M059J (cell line): ENCODE measurements at regions not wholly inside any gene's neighbourhood (a gene's known extent, or its start where the extent isn't known, plus 50 kb on each side); places are given as distances from the start of the nearest gene placed in this dataset.

Source experiments
- DNase-seq: peaks from one replicate; pipeline ENCODE4 v3.0.0-alpha.2; 2012; ENCODE audit warnings: low read depth

DNA sequence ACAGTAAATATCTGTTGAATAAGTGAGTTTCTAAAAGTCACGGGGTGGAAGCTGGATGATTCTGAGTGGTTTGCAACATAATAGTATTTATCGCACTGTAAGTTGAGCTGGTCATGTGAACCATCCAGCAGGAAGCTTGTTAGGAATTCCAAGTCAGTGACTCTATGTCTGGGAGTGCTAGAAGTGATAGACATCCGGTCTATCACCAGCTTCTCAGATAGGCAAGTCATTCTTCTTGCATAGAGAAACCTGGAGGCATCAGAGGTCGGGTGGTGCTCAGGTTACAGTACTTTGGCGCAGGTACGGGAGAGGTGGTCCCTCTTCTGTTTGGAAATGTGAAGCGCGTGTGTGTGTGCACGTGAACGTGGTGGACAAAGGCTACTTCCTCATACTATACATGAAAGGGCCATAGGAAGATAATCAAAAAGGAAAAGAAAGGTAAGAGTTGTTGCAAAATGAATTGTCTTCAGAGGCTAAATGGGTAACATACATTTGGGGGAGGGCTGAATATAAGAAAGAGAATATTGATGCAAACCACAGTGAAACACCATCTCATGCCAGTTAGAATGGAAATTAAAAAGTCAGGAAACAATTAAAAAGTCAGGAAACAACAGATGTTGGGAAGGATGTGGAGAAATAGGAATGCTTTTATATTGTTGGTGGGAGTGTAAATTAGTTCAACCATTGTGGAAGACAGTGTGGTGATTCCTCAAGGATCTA is 299.3 kb upstream of the ZFP64 start:
- DNase-seq = peak; percentile 97

DNA sequence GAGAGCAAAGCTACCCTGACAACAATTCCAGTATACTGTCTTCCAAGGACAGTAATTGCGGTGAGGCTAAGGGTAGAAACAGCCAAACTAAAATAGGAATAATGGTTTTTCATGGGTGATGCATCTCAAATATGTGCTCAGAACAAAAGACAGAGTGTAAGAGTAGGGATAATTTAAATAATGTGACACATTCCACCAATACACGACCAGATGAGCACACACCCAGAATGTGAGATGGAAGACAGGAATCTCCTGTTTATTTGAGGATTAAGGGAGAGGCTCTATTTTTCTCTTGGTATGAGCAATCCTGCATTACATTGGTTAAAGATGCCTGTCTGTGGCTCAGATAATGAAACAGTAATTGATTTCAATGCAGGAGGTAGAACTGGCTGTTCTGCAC is 292.9 kb upstream of the ZFP64 start:
- peak; percentile 68 for DNase-seq

- no peak for DNase-seq
Observed at GRCh38 chr20:52483382-52483781, 291.8 kb upstream of the ZFP64 start.

- no peak for DNase-seq
Observed at GRCh38 chr20:52482044-52482443, 290.5 kb upstream of the ZFP64 start.

GRCh38 chr20:52481443-52481842 is 289.9 kb upstream of the ZFP64 start:
- no peak for DNase-seq

DNA sequence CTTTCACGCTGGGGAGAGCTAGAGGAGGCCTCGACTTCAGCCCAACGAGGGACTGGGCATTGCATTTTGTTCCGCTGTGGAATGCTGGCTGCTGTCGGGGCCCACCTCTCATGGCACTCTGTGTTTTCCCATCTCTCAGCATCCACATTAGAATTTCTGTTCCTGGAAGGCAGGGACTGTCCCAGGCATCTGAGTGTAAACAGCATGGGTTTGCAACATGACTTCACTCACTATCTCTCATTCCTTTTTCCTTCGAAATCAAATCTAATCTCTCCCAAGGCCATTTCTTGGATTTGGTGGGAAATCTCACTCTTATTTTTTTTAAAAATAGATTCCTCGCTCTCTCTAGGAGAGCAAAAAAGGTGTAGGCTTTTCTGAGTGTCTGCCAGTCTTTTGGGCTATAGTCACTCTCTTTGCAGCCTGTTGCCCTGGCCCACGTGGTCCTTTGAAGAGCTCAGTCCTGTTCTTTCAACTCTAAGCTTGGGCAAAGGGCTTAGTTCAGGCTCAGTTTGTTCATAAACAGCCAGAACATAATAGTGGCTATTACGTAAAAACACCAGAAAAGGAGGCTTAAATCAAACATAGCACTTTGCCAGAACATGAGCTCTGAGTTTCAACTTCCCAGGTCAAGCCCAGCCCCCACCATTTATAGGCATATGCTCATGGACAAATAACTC is 284.6 kb upstream of the ZFP64 start:
- DNase-seq = no peak

DNA sequence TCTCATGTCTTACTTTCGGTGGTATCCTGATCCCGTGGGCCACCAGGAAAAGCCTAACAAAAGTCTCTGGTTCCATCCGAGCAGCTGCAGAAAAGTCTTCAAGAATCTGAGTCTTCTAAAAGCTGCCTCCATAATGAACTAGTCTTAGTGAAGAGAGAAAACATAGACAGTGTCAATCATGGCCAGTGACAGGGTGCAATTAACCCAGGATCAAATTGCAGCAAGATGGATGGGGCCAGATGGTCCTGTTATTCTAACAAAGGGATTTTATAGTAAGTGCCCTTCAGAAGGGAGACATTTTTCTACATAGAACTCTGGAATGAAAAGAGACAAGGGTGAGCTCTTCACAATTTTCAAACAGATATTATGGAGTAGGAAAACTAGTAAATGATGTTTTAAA is 281.6 kb upstream of the ZFP64 start:
- DNase-seq = no peak

GRCh38 chr20:52470561-52470960 is 279.0 kb upstream of the ZFP64 start:
- no peak for DNase-seq

GRCh38 chr20:52469128-52469527 is 277.5 kb upstream of the ZFP64 start:
- peak; percentile 62 for DNase-seq

DNA sequence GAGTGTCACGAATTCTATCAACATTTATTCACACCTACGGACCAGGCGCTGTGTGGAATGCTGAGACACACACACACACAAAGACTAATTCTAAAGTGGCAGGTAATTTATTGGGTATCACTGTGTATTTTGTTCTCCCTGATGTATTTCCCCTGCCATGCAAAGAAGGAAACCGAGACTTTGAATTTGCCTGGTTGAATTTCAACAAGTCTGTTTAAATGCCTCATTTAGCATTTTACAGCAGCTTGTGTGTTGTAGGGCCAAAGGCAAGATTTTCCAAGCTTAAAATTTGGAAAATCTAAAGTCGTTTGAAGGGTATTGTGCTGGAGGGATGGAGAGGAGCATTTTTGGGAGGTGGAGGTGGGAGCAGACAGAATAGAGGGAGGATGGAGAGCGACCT is 274.4 kb upstream of the ZFP64 start:
- no peak for DNase-seq

DNA sequence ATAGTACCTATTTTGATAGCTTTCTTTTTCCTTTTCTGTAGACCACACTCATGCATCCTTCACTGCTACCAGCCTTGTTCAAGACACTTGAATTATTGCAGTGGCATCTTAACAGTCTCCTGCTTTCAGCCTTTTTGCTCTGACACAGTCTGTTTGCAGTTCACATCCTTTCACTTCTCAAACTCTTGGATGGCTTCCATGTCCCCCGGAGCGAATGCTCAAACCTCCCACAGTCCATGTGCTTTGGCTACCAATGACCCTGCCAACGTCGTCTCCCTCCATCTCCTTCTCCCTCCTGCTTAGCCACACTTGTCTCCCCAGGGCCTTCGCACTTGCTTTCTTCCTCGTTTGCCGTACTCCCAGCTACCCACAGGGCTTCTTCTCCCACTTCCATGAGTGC is 270.0 kb upstream of the ZFP64 start:
- DNase-seq = peak; percentile 73

DNA sequence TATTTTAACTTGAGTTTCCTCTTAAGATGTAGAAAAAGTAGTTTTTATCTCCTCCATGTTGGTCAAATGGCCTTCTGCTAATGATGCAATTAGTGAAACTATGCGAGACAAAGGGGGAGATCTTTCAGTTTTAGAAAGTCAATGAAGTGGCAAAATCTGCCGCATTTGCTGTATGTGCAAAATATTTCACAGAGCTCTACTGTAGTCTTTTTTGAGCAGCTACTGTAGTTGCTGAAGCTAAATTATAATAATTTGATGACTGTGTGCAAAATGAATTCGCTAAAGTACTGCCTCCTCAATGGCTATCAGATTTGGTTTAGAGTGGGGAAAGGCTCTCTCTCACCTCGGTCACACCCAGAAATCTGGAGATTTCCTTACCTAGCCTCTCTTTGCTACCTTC is 267.6 kb upstream of the ZFP64 start:
- DNase-seq = no peak

DNA sequence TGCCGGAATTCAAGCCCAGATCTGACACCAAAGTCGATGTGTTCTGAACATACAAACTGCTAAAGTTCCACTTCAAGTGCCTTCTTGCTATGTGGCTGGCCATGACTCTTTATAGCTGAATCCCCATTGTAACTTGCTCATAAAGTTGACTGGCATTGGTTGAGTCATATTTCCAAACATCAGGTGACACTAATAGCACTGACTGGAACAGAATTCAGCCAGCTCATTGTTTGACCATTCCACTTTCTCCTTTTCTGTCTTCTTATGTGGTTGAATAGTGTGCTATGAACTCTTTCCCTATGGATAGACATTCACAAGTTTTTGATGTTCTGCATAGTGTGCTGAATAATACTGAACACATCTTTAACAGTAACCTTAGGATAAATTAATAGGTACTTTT is 266.2 kb upstream of the ZFP64 start:
- peak; percentile 93 for DNase-seq

DNA sequence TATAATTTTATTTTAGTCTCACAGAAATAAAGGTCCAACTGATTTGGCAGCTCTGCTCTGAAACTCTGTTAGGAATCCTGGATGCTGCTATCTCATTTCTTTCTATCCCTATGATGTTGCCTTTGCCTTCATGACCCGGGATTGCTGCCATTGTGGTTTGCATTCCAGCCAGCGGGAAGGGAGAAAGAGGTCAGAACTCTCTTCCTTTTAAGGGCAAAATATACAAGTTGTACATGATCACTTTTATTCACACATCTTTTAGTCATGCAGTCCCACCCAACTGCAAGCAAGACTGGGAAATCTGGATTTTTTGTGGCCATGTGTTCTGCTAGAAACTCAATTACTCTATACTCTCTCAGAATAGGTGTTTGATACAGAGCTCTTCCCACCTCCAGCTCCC is 263.1 kb upstream of the ZFP64 start:
- DNase-seq = peak; percentile 92

GRCh38 chr20:52448513-52449232 is 257.1 kb upstream of the ZFP64 start:
- peak; percentile 84 for DNase-seq

GRCh38 chr20:52447225-52447551 is 255.6 kb upstream of the ZFP64 start:
- no peak for DNase-seq

DNA sequence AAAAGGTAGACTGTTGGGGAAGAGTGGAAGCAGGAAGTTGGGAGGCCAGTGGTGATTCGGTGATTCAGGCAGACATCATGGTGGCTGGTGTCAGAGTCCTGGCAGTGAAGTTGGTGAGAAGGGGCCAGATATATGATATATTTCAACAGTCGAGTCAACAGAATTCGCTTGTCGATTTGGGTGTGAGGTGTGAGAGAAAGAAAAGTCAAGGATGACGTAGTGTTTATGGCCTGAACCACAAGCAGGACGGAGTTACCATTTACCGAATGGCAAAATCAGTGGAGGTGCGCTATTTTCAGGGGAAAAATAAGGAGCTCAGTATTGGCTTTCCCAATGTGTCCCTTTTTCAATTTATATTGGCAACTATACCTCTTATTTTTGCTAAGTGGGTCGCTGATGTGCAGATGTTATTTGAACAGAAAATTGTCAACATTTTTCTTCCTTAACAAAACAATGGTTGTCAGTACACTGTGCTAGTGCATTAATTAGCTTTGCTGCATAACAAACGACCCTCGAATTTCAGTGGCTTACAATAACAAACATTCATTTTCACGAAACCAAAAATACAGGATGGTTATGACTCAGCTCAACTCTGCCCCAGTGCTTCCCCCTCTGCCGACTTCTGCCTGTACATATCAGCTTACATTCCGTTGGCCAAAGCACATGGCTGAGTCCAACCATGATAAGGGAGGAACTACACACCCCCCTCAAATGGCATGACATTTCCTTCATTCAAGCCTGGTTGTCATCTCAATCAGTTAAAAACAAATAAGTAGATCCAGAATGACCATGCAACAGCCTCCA is 255.0 kb upstream of the ZFP64 start:
- DNase-seq = peak; percentile 92

GRCh38 chr20:52444455-52444854 is 252.9 kb upstream of the ZFP64 start:
- DNase-seq = no peak

GRCh38 chr20:52443874-52444273 is 252.3 kb upstream of the ZFP64 start:
- DNase-seq = no peak

DNA sequence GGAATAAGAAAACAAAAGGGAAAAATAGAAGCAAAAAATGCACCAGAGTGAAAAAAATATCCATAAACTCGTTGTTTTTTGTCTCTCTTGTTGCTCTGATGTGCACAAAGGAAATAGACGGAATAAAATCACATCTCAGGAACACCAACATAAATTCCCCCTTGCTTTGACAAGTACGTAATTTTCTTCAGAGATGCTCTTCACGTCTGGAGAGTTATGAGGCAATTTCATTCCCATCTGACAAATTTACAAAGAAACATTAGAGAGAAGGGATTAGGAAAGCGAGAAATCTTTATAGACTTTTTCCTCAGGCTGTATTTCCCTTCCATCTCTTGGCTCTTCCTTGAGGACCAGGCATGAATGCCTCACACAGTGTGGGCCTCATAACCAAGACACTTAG is 250.1 kb upstream of the ZFP64 start:
- DNase-seq = no peak

DNA sequence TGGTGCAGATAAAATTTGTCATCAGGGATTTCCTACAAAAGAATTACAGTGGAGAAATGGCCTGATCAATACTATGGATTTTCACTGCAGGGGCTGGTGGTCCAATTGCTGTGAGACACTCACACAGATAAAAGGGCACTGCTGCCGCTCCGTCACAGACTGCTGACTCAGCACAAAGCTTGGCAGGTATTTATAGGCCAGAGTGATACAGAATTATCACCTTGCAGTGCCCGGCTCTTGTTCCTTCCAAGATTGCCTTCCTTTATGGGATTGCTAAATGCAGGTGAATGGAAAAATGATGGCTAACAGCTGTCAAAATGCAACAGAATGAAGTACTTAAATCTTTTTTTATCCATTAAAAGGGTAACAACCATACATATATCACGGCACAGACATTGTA is 247.8 kb upstream of the ZFP64 start:
- DNase-seq = no peak

DNA sequence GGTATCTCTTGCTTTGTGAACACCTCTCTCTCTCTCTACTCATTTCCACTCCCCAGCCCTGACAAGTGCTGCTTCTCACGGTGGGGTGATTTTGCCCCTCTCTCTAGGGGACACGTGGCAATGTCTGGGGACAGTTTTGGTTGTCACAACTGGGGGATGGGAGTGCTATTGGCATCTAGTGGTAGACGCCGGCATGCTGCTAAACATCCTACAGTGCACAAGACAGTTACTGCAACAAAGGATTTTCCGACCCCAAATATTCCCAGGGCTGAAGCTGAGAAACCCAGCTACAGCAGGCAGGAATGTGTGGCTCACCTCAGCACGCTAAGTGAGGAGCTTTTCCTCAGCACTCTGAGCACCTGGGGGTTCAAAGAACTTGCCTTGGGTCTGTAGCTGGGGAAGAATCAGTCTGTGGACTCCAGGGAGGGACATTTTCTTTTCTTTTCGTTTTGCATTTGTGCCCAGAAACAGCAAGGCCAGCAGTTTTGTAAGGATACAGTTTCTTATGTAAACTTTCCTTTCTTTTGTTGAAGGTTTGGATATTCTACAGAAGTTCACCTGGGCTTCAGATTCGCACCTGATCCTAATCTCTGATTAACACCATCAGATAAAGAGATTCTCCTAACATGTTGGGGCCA is 246.9 kb upstream of the ZFP64 start:
- DNase-seq = no peak
